ENCODE measurements at regions not wholly inside any gene's neighbourhood (a gene's known extent, or its start where the extent isn't known, plus 50 kb on each side); places are given as distances from the start of the nearest gene placed in this dataset.
"Not testable (repeated sequence)": the region's sequence is repeated elsewhere in the genome, so short reads cannot be mapped to it uniquely, and the experiment has no call there.

DNA sequence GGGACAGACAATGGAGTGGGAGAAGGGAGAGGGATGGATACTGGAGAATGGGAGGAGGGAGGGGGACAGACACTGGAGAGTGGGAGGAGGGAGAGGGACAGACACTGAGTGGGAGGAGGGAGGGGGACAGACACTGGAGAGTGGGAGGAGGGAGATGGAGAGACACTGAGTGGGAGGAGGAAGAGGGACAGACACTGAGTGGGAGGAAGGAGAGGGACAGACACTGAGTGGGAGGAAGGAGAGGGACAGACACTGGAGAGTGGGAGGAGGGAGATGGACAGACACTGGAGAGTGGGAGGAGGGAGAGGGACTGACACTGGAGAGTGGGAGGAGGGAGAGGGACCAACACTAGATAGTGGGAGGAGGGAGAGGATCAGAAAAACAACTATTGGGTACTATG, 426.7 kb upstream of the PMFBP1 start:
- Histone ChIP-seq H3K4me1 (ENCODE audit: control insufficient read depth in 1 of 2, insufficient read depth in 2 of 2, low read length in 2 of 2) (no peaks in the 10 kb centered on the region), H3K36me3 (ENCODE audit: control insufficient read depth in 1 of 2, insufficient read depth in 2 of 2, low read length in 1 of 2) (no peaks in the 10 kb centered on the region), H3K9me3 (ENCODE audit: control insufficient read depth, low read length) (no peaks in the 10 kb centered on the region), H3K27ac (ENCODE audit: low read depth in 1 of 2, low read length in 2 of 2) (no peak overlapping the region), H3K4me3 (ENCODE audit: low read length in 2 of 2) (no peak overlapping the region), H3K27me3 (ENCODE audit: control insufficient read depth in 1 of 2, insufficient read depth in 2 of 2, low read length in 1 of 2) (no peaks in the 10 kb centered on the region)
- ATAC-seq (ENCODE audit: low FRiP score) (no peak), DNase-seq (no peak)
- intact Hi-C loops (cut with DNase I) = no loop called here

DNA sequence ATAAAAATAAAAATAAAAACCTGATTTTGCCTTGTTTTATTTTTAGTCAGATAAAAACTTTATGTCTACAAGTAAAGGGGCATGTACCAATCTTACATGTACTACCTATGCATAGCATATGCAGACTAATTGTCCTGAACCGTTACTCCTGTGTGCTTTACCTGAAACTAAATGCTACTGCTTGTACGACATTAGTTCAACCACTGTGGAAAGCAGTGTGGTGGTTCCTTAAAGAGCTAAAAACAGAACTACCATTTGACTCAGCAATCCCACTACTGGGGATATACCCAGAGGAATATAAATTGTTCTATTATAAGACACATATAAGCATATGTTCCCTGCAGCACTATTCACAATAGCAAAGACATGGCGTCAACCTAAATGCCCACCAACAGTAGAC, 426.0 kb upstream of the PMFBP1 start:
- no peaks in the 10 kb centered on the region for H3K9me3 ChIP-seq (ENCODE audit: control insufficient read depth, low read length)
- 86 to 92% methylated on average over 3 of the region's 3 CpGs for WGBS, 2 donors
- H3K36me3 ChIP-seq (ENCODE audit: control insufficient read depth in 1 of 2, insufficient read depth in 2 of 2, low read length in 1 of 2) = no peaks in the 10 kb centered on the region
- H3K27me3 ChIP-seq (ENCODE audit: control insufficient read depth in 1 of 2, insufficient read depth in 2 of 2, low read length in 1 of 2) = no peaks in the 10 kb centered on the region
- no peak overlapping the region for H3K27ac ChIP-seq (ENCODE audit: low read depth in 1 of 2, low read length in 2 of 2)
- DNase-seq (no peak), ATAC-seq (ENCODE audit: low FRiP score) (no peak)
- intact Hi-C loops (cut with DNase I) = no loop called here
- H3K4me1 ChIP-seq (ENCODE audit: control insufficient read depth in 1 of 2, insufficient read depth in 2 of 2, low read length in 2 of 2) = no peaks in the 10 kb centered on the region
- H3K4me3 ChIP-seq (ENCODE audit: low read length in 2 of 2) = no peak overlapping the region

DNA sequence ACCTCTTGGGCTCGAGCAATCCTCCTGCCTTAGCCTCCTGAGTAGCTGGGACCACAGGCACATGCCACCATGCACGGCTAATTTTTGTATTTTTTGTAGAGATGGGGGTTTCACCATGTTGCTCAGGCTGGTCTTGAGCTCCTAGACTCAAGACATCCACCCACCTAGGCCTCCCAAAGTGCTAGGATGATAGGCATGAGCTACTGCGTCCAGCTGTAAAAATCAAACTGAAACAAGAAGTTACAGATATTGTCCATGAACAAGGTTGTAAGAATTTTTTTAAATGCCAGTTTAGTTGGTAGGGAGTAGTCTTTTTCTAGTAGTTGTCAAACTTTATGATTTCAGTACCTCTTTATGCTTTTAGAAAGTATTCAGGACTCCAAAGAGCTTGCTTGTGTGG, 424.4 kb upstream of the PMFBP1 start:
- Histone ChIP-seq H3K27me3 (ENCODE audit: control insufficient read depth in 1 of 2, insufficient read depth in 2 of 2, low read length in 1 of 2) (no peaks in the 10 kb centered on the region), H3K9me3 (ENCODE audit: control insufficient read depth, low read length) (no peaks in the 10 kb centered on the region), H3K36me3 (ENCODE audit: control insufficient read depth in 1 of 2, insufficient read depth in 2 of 2, low read length in 1 of 2) (no peaks in the 10 kb centered on the region), H3K4me1 (ENCODE audit: control insufficient read depth in 1 of 2, insufficient read depth in 2 of 2, low read length in 2 of 2) (no peaks in the 10 kb centered on the region), H3K4me3 (ENCODE audit: low read length in 2 of 2) (no peak overlapping the region), H3K27ac (ENCODE audit: low read depth in 1 of 2, low read length in 2 of 2) (no peak overlapping the region)
- DNase-seq (no peak), ATAC-seq (ENCODE audit: low FRiP score) (no peak)
- WGBS, 2 donors = 90 to 95% methylated on average over 3 of the region's 3 CpGs
- intact Hi-C loops (cut with DNase I) = no loop called here

DNA sequence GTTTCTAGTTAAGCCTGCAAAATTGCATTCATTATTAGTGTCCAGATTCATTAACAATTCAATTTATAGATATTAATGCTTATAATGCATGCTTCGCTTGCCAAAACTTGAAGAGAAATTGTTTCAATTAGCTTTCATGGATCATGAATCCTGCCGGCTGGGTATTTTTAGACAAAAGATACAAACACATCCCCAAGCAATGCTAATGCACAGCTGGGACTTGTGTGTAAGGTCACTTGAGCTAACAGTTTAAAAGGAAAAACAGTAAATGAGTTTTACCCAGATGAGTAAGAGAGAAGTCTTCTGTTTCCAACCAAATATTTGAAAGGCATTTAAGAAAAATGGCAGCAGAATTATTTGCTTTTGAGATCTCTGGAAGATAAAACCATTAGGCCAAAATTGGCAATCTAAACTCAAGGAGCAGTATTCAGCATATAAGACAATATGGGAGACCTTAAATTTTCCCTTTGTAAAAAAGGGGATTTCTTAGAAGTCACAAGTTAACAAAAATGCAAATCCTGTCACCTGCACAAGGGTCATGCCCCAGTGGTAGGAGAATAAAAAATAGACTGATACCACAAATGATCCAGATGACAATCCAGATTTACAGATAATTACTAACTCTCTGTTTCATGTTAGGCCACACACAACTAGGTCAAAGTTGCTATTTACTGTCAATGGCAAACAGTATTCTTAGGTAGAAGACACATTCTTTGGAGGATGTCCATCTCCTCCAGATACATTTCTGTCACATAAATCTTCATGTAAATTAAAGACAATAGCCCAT, 418.4 kb upstream of the PMFBP1 start:
- intact Hi-C loops (cut with DNase I) = no loop called here
- no peak overlapping the region for H3K27ac ChIP-seq (ENCODE audit: low read depth in 1 of 2, low read length in 2 of 2)
- no peaks in the 10 kb centered on the region for H3K36me3 ChIP-seq (ENCODE audit: control insufficient read depth in 1 of 2, insufficient read depth in 2 of 2, low read length in 1 of 2)
- ATAC-seq (ENCODE audit: low FRiP score) (no peak), DNase-seq (no peak)
- 62 to 64% methylated on average over 2 of the region's 2 CpGs for WGBS, 2 donors
- H3K9me3 ChIP-seq (ENCODE audit: control insufficient read depth, low read length) = no peaks in the 10 kb centered on the region
- no peaks in the 10 kb centered on the region for H3K4me1 ChIP-seq (ENCODE audit: control insufficient read depth in 1 of 2, insufficient read depth in 2 of 2, low read length in 2 of 2)
- H3K4me3 ChIP-seq (ENCODE audit: low read length in 2 of 2) = no peak overlapping the region
- no peaks in the 10 kb centered on the region for H3K27me3 ChIP-seq (ENCODE audit: control insufficient read depth in 1 of 2, insufficient read depth in 2 of 2, low read length in 1 of 2)

DNA sequence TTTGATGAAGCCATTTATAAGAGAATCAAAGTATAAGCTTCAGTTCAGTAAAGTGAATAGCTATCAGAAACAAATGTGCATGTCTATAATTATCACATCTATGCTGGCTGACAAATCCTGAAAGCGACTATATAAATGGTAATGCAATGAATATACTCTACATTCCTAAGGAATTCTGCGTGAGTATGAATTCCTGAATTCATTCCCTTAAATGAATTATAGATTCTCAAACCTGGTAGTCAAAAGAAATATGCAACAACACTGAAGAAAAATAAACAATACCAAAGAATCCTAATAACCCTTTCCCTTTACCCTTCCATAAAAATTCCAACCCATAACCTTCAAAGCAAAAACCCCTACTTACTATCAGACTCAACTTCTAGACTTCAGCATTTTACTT, 416.6 kb upstream of the PMFBP1 start:
- WGBS, 2 donors = 67 to 76% methylated on average over 2 of the region's 2 CpGs

DNA sequence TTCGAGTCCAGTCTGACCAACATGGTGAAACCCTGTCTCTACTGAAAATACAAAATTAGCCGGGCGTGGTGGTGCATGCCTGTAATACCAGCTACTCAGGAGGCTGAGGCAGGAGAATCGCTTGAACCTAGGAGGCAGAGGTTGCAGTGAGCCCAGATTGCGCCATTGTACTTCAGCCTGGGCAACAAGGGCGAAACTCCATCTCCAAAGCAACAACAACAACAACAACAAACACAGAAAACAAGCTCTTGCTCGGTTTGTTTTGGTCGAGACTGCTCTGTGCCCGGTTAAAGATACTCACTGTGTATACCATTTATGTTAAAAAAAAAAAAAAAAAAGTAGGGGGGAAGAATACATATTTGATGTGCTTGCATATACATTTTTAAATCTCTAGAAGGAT, 406.1 kb upstream of the PMFBP1 start:
- H3K27ac ChIP-seq (ENCODE audit: low read depth in 1 of 2, low read length in 2 of 2); DNase-seq; H3K9me3 ChIP-seq (ENCODE audit: control insufficient read depth, low read length); H3K36me3 ChIP-seq (ENCODE audit: control insufficient read depth in 1 of 2, insufficient read depth in 2 of 2, low read length in 1 of 2); H3K4me3 ChIP-seq (ENCODE audit: low read length in 2 of 2); ATAC-seq (ENCODE audit: low FRiP score); intact Hi-C loops (cut with DNase I); H3K4me1 ChIP-seq (ENCODE audit: control insufficient read depth in 1 of 2, insufficient read depth in 2 of 2, low read length in 2 of 2); H3K27me3 ChIP-seq (ENCODE audit: control insufficient read depth in 1 of 2, insufficient read depth in 2 of 2, low read length in 1 of 2): not testable (repeated sequence)
- 96 to 97% methylated on average over 9 of the region's 9 CpGs for WGBS, 2 donors

More for the DNA sequence above, 416.6 kb upstream of the PMFBP1 start:
- Histone ChIP-seq H3K27me3 (ENCODE audit: control insufficient read depth in 1 of 2, insufficient read depth in 2 of 2, low read length in 1 of 2) (no peaks in the 10 kb centered on the region), H3K4me1 (ENCODE audit: control insufficient read depth in 1 of 2, insufficient read depth in 2 of 2, low read length in 2 of 2) (no peaks in the 10 kb centered on the region), H3K36me3 (ENCODE audit: control insufficient read depth in 1 of 2, insufficient read depth in 2 of 2, low read length in 1 of 2) (no peaks in the 10 kb centered on the region), H3K4me3 (ENCODE audit: low read length in 2 of 2) (no peak overlapping the region), H3K9me3 (ENCODE audit: control insufficient read depth, low read length) (no peaks in the 10 kb centered on the region), H3K27ac (ENCODE audit: low read depth in 1 of 2, low read length in 2 of 2) (no peak overlapping the region)
- intact Hi-C loops (cut with DNase I) = no loop called here
- ATAC-seq (ENCODE audit: low FRiP score) (no peak), DNase-seq (no peak)

DNA sequence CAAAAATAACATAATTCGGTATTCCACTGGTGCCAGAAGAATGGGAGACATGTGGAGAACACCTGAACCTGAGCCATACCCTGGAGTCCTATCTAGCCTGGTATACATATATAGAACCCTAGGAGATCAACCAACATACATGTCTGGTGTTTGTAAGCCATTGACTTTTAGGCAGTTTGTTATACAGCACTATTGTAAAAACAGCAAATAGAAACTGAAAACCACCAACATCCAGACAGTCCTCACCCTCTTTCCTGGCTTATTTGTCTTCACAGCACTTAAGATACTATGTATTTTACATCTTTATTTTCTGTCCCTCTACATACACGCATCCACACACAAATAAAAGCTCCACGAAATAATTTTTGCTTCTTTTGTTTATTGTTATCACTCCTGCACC, 404.2 kb upstream of the PMFBP1 start:
- no peaks in the 10 kb centered on the region for H3K36me3 ChIP-seq (ENCODE audit: control insufficient read depth in 1 of 2, insufficient read depth in 2 of 2, low read length in 1 of 2)
- DNase-seq (no peak), ATAC-seq (ENCODE audit: low FRiP score) (no peak)
- intact Hi-C loops (cut with DNase I) = no loop called here
- H3K27ac ChIP-seq (ENCODE audit: low read depth in 1 of 2, low read length in 2 of 2) = no peak overlapping the region
- no peak overlapping the region for H3K4me3 ChIP-seq (ENCODE audit: low read length in 2 of 2)
- no peaks in the 10 kb centered on the region for H3K9me3 ChIP-seq (ENCODE audit: control insufficient read depth, low read length)
- H3K27me3 ChIP-seq (ENCODE audit: control insufficient read depth in 1 of 2, insufficient read depth in 2 of 2, low read length in 1 of 2) = no peaks in the 10 kb centered on the region
- WGBS, 2 donors = 92 to 93% methylated on average over 3 of the region's 3 CpGs
- H3K4me1 ChIP-seq (ENCODE audit: control insufficient read depth in 1 of 2, insufficient read depth in 2 of 2, low read length in 2 of 2) = no peaks in the 10 kb centered on the region

DNA sequence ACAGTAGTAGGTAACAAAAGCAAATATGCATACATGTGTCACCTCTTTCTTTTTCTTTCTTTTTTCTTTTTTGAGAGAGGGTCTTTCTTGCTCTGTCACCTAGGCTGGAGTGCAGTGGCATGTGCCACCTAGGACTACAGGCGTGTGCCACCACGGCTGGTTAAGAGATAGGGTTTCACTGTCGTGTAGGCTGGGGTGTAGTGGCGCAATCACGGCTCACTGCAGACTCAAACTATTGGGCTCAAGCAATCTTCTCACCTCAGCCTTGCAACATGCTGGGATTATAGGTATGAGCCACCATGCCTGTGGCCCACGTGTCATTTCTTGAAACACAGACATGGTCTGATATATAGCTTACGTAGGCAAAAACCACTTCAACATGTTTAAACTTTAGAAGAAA, 397.7 kb upstream of the PMFBP1 start:
- DNase-seq (no peak), ATAC-seq (ENCODE audit: low FRiP score) (no peak)
- no peaks in the 10 kb centered on the region for H3K27me3 ChIP-seq (ENCODE audit: control insufficient read depth in 1 of 2, insufficient read depth in 2 of 2, low read length in 1 of 2)
- 87 to 95% methylated on average over 7 of the region's 7 CpGs for WGBS, 2 donors
- no peaks in the 10 kb centered on the region for H3K36me3 ChIP-seq (ENCODE audit: control insufficient read depth in 1 of 2, insufficient read depth in 2 of 2, low read length in 1 of 2)
- H3K27ac ChIP-seq (ENCODE audit: low read depth in 1 of 2, low read length in 2 of 2) = no peak overlapping the region
- H3K4me3 ChIP-seq (ENCODE audit: low read length in 2 of 2) = no peak overlapping the region
- H3K9me3 ChIP-seq (ENCODE audit: control insufficient read depth, low read length) = no peaks in the 10 kb centered on the region
- intact Hi-C loops (cut with DNase I) = no loop called here
- H3K4me1 ChIP-seq (ENCODE audit: control insufficient read depth in 1 of 2, insufficient read depth in 2 of 2, low read length in 2 of 2) = no peaks in the 10 kb centered on the region

DNA sequence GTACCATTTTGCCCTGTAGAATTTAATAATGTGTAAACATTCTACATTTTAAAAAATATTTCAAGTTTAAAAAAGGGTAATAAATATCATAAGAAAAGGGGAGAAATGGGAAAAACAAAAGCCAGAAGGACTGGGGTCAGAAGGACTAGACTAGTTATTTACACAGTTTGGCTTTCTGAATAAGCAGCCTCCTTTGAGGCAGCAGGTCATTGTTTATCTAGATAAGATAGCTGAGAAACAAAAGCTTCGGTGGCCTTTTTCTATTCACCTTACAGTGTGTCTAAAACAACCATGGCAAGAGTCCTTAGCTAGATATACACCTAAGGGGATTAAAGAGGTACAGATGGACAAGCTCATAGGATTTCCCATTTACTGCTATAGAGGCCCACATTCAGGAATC, 396.5 kb upstream of the PMFBP1 start:
- Histone ChIP-seq H3K4me1 (ENCODE audit: control insufficient read depth in 1 of 2, insufficient read depth in 2 of 2, low read length in 2 of 2) (no peaks in the 10 kb centered on the region), H3K4me3 (ENCODE audit: low read length in 2 of 2) (no peak overlapping the region), H3K36me3 (ENCODE audit: control insufficient read depth in 1 of 2, insufficient read depth in 2 of 2, low read length in 1 of 2) (no peaks in the 10 kb centered on the region), H3K9me3 (ENCODE audit: control insufficient read depth, low read length) (no peaks in the 10 kb centered on the region), H3K27ac (ENCODE audit: low read depth in 1 of 2, low read length in 2 of 2) (no peak overlapping the region), H3K27me3 (ENCODE audit: control insufficient read depth in 1 of 2, insufficient read depth in 2 of 2, low read length in 1 of 2) (no peaks in the 10 kb centered on the region)
- DNase-seq (no peak), ATAC-seq (ENCODE audit: low FRiP score) (no peak)
- 55 to 67% methylated on average over 1 of the region's 1 CpG for WGBS, 2 donors
- intact Hi-C loops (cut with DNase I) = no loop called here

Data from aorta (tissue), 5 donors.